ENCODE measurements at regions not wholly inside any gene's neighbourhood (a gene's known extent, or its start where the extent isn't known, plus 50 kb on each side); places are given as distances from the start of the nearest gene placed in this dataset.

DNA sequence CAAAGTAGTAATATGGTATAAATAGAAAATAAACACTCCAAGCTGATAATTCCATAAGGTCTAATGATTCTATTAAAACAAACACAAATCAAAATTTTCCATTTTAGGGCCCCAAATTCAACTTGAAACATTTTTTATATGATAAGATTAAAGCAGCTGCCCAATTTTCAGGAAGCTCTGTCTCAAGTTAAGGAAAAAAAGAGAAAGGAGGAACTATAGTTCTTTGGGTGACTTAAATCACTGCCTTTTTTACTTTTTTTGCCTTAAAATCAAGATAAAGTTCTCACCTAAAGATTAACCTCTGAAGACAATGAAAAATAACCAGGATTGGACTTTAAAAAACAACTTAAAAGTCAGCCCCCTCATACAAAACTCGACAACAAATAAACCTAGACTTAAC lies 76.0 kb upstream of the IFNE start:
- no peaks in the 10 kb centered on the region for H3K9me3 ChIP-seq (ENCODE audit: low read depth)
- no peak overlapping the region for H3K27ac ChIP-seq
- peaks cover 53% of the 10 kb centered on the region for H3K27me3 ChIP-seq
- TF ChIP-seq, protein P1, sequence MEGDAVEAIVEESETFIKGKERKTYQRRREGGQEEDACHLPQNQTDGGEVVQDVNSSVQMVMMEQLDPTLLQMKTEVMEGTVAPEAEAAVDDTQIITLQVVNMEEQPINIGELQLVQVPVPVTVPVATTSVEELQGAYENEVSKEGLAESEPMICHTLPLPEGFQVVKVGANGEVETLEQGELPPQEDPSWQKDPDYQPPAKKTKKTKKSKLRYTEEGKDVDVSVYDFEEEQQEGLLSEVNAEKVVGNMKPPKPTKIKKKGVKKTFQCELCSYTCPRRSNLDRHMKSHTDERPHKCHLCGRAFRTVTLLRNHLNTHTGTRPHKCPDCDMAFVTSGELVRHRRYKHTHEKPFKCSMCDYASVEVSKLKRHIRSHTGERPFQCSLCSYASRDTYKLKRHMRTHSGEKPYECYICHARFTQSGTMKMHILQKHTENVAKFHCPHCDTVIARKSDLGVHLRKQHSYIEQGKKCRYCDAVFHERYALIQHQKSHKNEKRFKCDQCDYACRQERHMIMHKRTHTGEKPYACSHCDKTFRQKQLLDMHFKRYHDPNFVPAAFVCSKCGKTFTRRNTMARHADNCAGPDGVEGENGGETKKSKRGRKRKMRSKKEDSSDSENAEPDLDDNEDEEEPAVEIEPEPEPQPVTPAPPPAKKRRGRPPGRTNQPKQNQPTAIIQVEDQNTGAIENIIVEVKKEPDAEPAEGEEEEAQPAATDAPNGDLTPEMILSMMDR (IDR thresholded peaks at IDR 0.05; ENCODE audit: low read depth, low read length): no peak
- no peaks in the 10 kb centered on the region for H3K4me1 ChIP-seq (ENCODE audit: low read depth)
- H3K4me3 ChIP-seq: peak overlapping the region; percentile 73
- H3K36me3 ChIP-seq: no peaks in the 10 kb centered on the region
- DNase-seq (ENCODE audit: low read depth in 1 of 2, low spot score in 1 of 2): peak in 1 of 2 donors; percentile 36

DNA sequence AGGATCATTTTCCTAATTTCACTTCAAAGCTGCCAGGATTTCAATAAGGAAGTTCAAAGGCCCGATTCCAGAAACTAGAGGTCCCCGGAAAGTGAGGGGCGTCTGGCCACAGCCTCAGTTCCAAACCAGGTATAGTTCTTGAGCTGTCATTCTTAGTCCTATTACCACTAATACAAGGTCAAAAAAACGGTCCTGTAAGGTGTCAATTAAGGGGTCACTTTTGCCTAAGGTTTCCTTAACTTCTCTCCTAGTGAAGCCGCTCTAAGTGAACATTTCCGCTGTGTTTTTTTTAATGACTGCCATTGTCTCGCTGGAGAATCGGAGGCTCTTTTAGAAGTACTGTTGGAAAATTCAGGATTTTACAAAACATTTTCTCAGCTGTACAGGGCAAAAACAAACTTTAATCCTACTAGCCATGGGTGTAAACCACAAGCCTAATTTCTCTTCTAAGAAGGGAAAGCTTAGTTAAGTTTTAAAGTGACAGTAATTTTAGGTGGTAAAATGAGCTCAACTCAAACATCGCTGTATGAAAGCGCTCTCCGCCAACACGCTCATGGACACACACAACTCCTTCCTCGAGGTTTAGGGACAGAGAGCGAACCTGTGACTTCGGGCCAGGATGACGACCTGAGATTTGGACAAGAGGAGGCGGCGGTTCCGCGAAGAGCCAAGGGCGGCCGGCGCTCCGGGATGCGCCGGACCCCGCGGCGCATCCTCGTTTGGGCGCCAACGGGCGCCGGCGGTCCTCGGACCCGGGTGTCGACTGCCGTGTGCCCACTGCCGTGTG lies 76.7 kb upstream of the IFNE start:
- no peaks in the 10 kb centered on the region for H3K36me3 ChIP-seq
- H3K4me3 ChIP-seq: peak overlapping the region; percentile 73
- H3K9me3 ChIP-seq (ENCODE audit: low read depth): no peaks in the 10 kb centered on the region
- no peaks in the 10 kb centered on the region for H3K4me1 ChIP-seq (ENCODE audit: low read depth)
- no peak overlapping the region for H3K27ac ChIP-seq
- DNase-seq (ENCODE audit: low read depth in 1 of 2, low spot score in 1 of 2): peak in 1 of 2 donors; percentile 57
- H3K27me3 ChIP-seq: peaks cover 53% of the 10 kb centered on the region
- TF ChIP-seq, protein P1 (IDR thresholded peaks at IDR 0.05; ENCODE audit: low read depth, low read length): no peak

DNA sequence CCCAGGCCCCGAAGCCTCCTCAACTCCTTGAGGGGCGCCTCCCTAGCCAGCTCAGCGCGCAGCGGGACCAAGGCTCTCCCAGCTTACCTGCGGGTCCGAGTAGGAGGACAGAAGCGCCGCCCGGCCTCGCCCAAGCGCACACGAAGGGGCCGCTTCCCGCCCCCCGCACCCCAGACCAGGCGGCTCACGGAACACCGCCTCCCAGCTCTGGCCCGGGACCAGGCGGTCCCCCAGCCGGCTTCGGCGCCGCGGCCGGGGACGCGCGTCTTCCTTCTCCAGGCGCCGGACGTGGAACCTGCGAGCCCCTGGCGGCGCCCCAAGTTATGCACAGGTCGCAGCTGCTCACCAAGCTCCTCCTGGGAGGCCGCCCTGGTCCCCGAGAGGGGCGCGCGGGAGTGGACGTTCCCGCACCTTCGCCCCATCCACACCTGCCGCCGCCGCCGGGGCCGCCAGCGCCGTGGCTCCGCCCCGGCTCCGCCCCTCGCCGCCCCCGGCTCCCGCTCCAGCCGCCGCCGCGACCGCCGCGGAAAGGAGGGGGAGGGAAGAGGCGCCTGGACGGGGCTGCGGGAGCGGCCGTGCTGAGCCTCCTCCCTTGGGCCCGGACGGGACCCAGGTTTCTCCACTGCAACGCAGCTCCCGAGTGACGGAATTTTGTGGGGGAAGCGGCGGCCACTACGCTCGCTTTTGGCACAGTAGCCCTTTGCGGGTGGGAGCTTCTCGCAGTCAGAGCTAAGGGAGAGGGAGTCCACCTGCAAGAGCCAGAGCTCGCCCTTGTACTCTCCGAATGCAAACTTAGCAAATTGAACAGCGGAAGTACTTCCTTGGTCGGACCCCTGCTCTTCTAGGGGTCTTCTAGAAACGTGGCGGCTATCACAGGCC lies 77.5 kb upstream of the IFNE start:
- Histone ChIP-seq H3K9me3 (ENCODE audit: low read depth) (no peaks in the 10 kb centered on the region), H3K27me3 (peaks cover 53% of the 10 kb centered on the region), H3K4me3 (peak overlapping the region; percentile 73), H3K4me1 (ENCODE audit: low read depth) (no peaks in the 10 kb centered on the region), H3K36me3 (no peaks in the 10 kb centered on the region), H3K27ac (no peak overlapping the region)
- DNase-seq (ENCODE audit: low read depth in 1 of 2, low spot score in 1 of 2): peak; percentile 64 to 83
- TF ChIP-seq, protein P1 (IDR thresholded peaks at IDR 0.05; ENCODE audit: low read depth, low read length): peak; percentile 3

GRCh38 chr9:21560281-21560745 lies 78.2 kb upstream of the IFNE start:
- Histone ChIP-seq H3K27me3 (peaks cover 53% of the 10 kb centered on the region), H3K4me1 (ENCODE audit: low read depth) (no peaks in the 10 kb centered on the region), H3K9me3 (ENCODE audit: low read depth) (no peaks in the 10 kb centered on the region), H3K4me3 (peak overlapping the region; percentile 73), H3K36me3 (no peaks in the 10 kb centered on the region), H3K27ac (no peak overlapping the region)
- no peak for DNase-seq (ENCODE audit: low read depth in 1 of 2, low spot score in 1 of 2)
- TF ChIP-seq, protein P1 (IDR thresholded peaks at IDR 0.05; ENCODE audit: low read depth, low read length): no peak

DNA sequence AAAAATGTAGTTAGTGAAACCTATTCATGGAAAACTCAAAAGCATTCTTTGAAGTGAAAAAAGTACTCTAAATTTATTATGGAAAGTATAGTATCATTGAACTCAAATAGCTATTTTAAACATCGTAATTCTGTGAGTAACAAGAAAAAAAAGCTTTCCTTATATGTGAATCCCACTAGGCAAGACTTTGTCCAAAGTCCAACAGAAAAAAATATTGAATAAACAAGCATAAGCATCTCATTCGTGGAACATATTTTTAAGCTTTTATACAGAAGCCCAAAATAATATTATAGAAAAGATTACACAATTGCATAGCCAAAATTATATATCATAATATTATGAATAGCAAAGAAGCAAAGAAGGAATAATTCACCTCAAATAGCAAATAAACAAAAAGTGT lies 79.4 kb upstream of the IFNE start:
- Histone ChIP-seq H3K4me3 (no peak overlapping the region), H3K9me3 (ENCODE audit: low read depth) (no peaks in the 10 kb centered on the region), H3K27ac (no peak overlapping the region), H3K4me1 (ENCODE audit: low read depth) (no peaks in the 10 kb centered on the region), H3K36me3 (no peaks in the 10 kb centered on the region), H3K27me3 (peaks cover 53% of the 10 kb centered on the region)
- no peak for DNase-seq (ENCODE audit: low read depth in 1 of 2, low spot score in 1 of 2)
- TF ChIP-seq, protein P1 (IDR thresholded peaks at IDR 0.05; ENCODE audit: low read depth, low read length): no peak
